ENCODE measurements at regions not wholly inside any gene's neighbourhood (a gene's known extent, or its start where the extent isn't known, plus 50 kb on each side); places are given as distances from the start of the nearest gene placed in this dataset.

GRCh38 chr4:18621186-18621585 is 599.6 kb upstream of the LCORL start:
- no peak overlapping the region for H3K4me3 ChIP-seq (replicated peaks in 1 of 3; ENCODE audit: insufficient read depth in 1 of 3, low read depth in 1 of 3, low read length in 3 of 3)
- dilution Hi-C loops (cut with MboI; ENCODE audit: extremely low pct_ligation_motif_present, low sequenced_read_pairs): no loop called here
- H3K27ac ChIP-seq (ENCODE audit: insufficient read depth, low read depth, low read length): no peak overlapping the region
- ChIA-PET POLR2A (no interaction called here), CTCF (no interaction called here)
- H3K36me3 ChIP-seq (ENCODE audit: control insufficient read depth in 2 of 2, extremely low read depth in 1 of 2, insufficient read depth in 2 of 2, low read length in 2 of 2): no peaks in the 10 kb centered on the region
- TF ChIP-seq POLR2A (IDR thresholded peaks at IDR 0.05; ENCODE audit: low read depth, low read length): no peak
- no peak for TF ChIP-seq FOS (IDR thresholded peaks at IDR 0.05; ENCODE audit: borderline replicate concordance, insufficient read depth, low read length)
- no peak for TF ChIP-seq POLR2AphosphoS5 (IDR thresholded peaks at IDR 0.05; ENCODE audit: insufficient read depth, low read depth, low read length)
- TF ChIP-seq EZH2 (IDR thresholded peaks at IDR 0.05; ENCODE audit: borderline replicate concordance, low read depth, low read length, severe bottlenecking): no peak
- no peak for TF ChIP-seq GATA2 (IDR thresholded peaks at IDR 0.05; ENCODE audit: insufficient read depth, insufficient read length, low read depth, low read length)
- TF ChIP-seq MYC (IDR thresholded peaks at IDR 0.05; ENCODE audit: low read depth, low read length): no peak
- TF ChIP-seq JUN (IDR thresholded peaks at IDR 0.05; ENCODE audit: borderline replicate concordance, insufficient read depth, insufficient read length, low read depth): no peak
- no peak for TF ChIP-seq CTCF (IDR thresholded peaks at IDR 0.05; ENCODE audit: extremely low read depth in 1 of 2, insufficient read depth in 1 of 2, low read depth in 1 of 2, low read length in 2 of 2)
- TF ChIP-seq MAX (IDR thresholded peaks at IDR 0.05; ENCODE audit: insufficient read depth, insufficient read length): no peak
- H3K9me1 ChIP-seq (replicated peaks; ENCODE audit: control insufficient read depth, extremely low read depth, insufficient read depth, low read length): no peaks in the 10 kb centered on the region
- no peaks in the 10 kb centered on the region for H3K27me3 ChIP-seq (ENCODE audit: control insufficient read depth in 2 of 2, insufficient read depth in 2 of 2, low read length in 2 of 2)
- no peaks in the 10 kb centered on the region for H3K9me3 ChIP-seq (replicated peaks; ENCODE audit: control insufficient read depth, insufficient read depth, low read length)
- FAIRE-seq: no peak
- BruUV-seq (replicated peaks): no TSS peak
- no peak overlapping the region for H3K9ac ChIP-seq (replicated peaks; ENCODE audit: extremely low read depth, insufficient read depth, low read length)
- DNase-seq (ENCODE audit: low read depth, low spot score): no peak
- H4K20me1 ChIP-seq (replicated peaks; ENCODE audit: control insufficient read depth, extremely low read depth, insufficient read depth, low read length): peaks cover 2% of the 10 kb centered on the region
- no peaks in the 10 kb centered on the region for H3K79me2 ChIP-seq (ENCODE audit: control insufficient read depth, insufficient read depth, low read length)
- H2AFZ ChIP-seq (ENCODE audit: low read depth, low read length): no peak overlapping the region
- no peaks in the 10 kb centered on the region for H3K4me1 ChIP-seq (ENCODE audit: control insufficient read depth, extremely low read depth, insufficient read depth, low read length)
- no peak overlapping the region for H3K4me2 ChIP-seq (ENCODE audit: insufficient read depth, low read length)
- intact Hi-C loops (cut with micrococcal nuclease): loop anchor here (5.0 kb wide), 1 partner anchor 51 kb away; no protein-coding TSS in a partner anchor

Measured in endothelial cell of umbilical vein (primary cell).